K562 (cell line): ENCODE measurements at regions not wholly inside any gene's neighbourhood (a gene's known extent, or its start where the extent isn't known, plus 50 kb on each side); places are given as distances from the start of the nearest gene placed in this dataset.

Experiments
- ATAC-seq: fragments of 200-7000 bp; cut with Tn5 transposase; 3 replicates; pipeline ENCODE4 v1.9.1; 2020; ENCODE audit warnings: moderate library complexity
- BruUV-seq: library from RNA; stranded (reverse); fragments of 400-500 nt; replicated peaks from 2 replicates; lab custom pipeline; 2021; lab: Mats Ljungman, UMichigan
- CTCF ChIA-PET: fragments of 300-600 bp; formaldehyde crosslinking; extraction: SDS; loops from one replicate; lab custom pipeline; 2021; ENCODE audit warnings: low intra/inter-chr PET ratio; lab: Yijun Ruan, JAX
- POLR2A ChIA-PET: fragments of 300-600, 350-650 bp; sonication (Branson Sonifier 250); formaldehyde crosslinking; extraction: SDS; loops from one replicate; lab custom pipeline; 2021; ENCODE audit warnings: antibody characterized with exemption, inconsistent platforms; lab: Yijun Ruan, JAX
- DNase-seq, 4 experiments: peaks; one replicate each; pipeline versions ENCODE4 v3.0.0 to v3.0.0-alpha.2; 2011 to 2018; ENCODE audit warnings: low spot score in 3 of 4, mixed read lengths in 3 of 4; ENCODE audit errors: extremely low read depth in 1 of 4
- FAIRE-seq: peaks from 2 replicates; lab custom pipeline; 2011; peaks lifted over from hg19 to GRCh38; lab: Jason Lieb, UNC
- H2AFZ ChIP-seq: 2 replicates; pipeline ENCODE4 v1.6.0; 2011; ENCODE audit warnings: low read depth, low read length, control low read depth, inconsistent platforms
- H3K27ac ChIP-seq: fragments of 200-600 bp; 3 replicates; pipeline ENCODE4 v1.8.0; 2011; ENCODE audit warnings: low read depth, mild to moderate bottlenecking, control low read depth, inconsistent platforms, low read length, moderate library complexity, mixed read lengths; ENCODE audit errors: extremely low read depth
- H3K27me3 ChIP-seq, 2 experiments: fragments of 300-600 bp in 1 of 2; 2 replicates in 1 of 2; 3 replicates in 1 of 2; pipeline versions ENCODE4 v1.6.0 to v1.8.0; 2011; ENCODE audit warnings: inconsistent platforms in 2 of 2, low read length in 2 of 2, mild to moderate bottlenecking in 1 of 2, mixed read lengths in 1 of 2, moderate library complexity in 1 of 2; ENCODE audit not compliant: control insufficient read depth in 2 of 2, insufficient read depth in 2 of 2
- H3K36me3 ChIP-seq: fragments of 300-600 bp; 3 replicates; pipeline ENCODE4 v1.8.0; 2011; ENCODE audit warnings: mild to moderate bottlenecking, low read length, inconsistent platforms; ENCODE audit not compliant: control insufficient read depth, insufficient read depth
- H3K4me1 ChIP-seq, 2 experiments: fragments of 200-600 bp in 1 of 2; replicated peaks in 1 of 2; 2 replicates in 1 of 2; 3 replicates in 1 of 2; pipeline versions ENCODE4 v1.5.1 to v1.8.0; 2011; ENCODE audit warnings: inconsistent platforms in 2 of 2, low read length in 2 of 2, mild to moderate bottlenecking in 1 of 2, mixed read lengths in 1 of 2, moderate library complexity in 1 of 2; ENCODE audit not compliant: control insufficient read depth in 2 of 2, insufficient read depth in 2 of 2
- H3K4me2 ChIP-seq: 2 replicates; pipeline ENCODE4 v1.6.1; 2011; ENCODE audit warnings: low read length, control low read depth, inconsistent platforms, mixed read lengths; ENCODE audit not compliant: insufficient read depth
- H3K4me3 ChIP-seq: fragments of 200-600 bp; sonication (generic), shearing (Covaris generic); 2 replicates; pipeline ENCODE4 v1.5.1; 2016; ENCODE audit warnings: control low read depth, inconsistent platforms
- H3K79me2 ChIP-seq: fragments of 200-600 bp; 3 replicates; pipeline ENCODE4 v1.8.0; 2011; ENCODE audit warnings: low read length, inconsistent platforms; ENCODE audit not compliant: control insufficient read depth, insufficient read depth
- H3K9ac ChIP-seq, 2 experiments: 2 replicates each; pipeline versions ENCODE4 v1.6.0 to v1.6.1; 2011; ENCODE audit warnings: low read depth in 2 of 2, low read length in 2 of 2, control low read depth in 1 of 2, inconsistent platforms in 1 of 2, mild to moderate bottlenecking in 1 of 2, mixed read lengths in 1 of 2; ENCODE audit not compliant: insufficient read depth in 1 of 2
- H3K9me1 ChIP-seq: one replicate; pipeline ENCODE4 v1.6.0; 2011; ENCODE audit warnings: inconsistent platforms, mild to moderate bottlenecking, low read length, moderate library complexity; ENCODE audit not compliant: control insufficient read depth, insufficient read depth
- H3K9me3 ChIP-seq: replicated peaks from 2 replicates; pipeline ENCODE4 v1.5.1; 2011; ENCODE audit warnings: low read depth, low read length, inconsistent platforms; ENCODE audit not compliant: control insufficient read depth, insufficient read depth
- H4K20me1 ChIP-seq: replicated peaks from 2 replicates; pipeline ENCODE4 v1.6.1; 2011; ENCODE audit warnings: low read length, inconsistent platforms, mixed read lengths; ENCODE audit not compliant: control insufficient read depth, insufficient read depth
- CTCF ChIP-seq, 3 experiments: IDR thresholded peaks in 2 of 3; conservative IDR thresholded peaks in 1 of 3; 2 replicates each; pipeline ENCODE4 v1.5.1; 2011 to 2012; ENCODE audit warnings: low read length in 3 of 3, mild to moderate bottlenecking in 3 of 3, control low read depth in 2 of 3, improper control_type of control experiment in 1 of 3, inconsistent platforms in 1 of 3, low read depth in 1 of 3, mixed read lengths in 1 of 3, moderate library complexity in 1 of 3; ENCODE audit not compliant: insufficient read depth in 2 of 3
- ETS2 ChIP-seq: IDR thresholded peaks from 2 replicates; pipeline ENCODE4 v1.6.1; 2016; ENCODE audit warnings: borderline replicate concordance, missing genetic modification characterization, mild to moderate bottlenecking, moderate library complexity, missing compliant biosample characterization; ENCODE audit not compliant: poor library complexity, severe bottlenecking
- ETV1 ChIP-seq: fragments of 450-650 bp; conservative IDR thresholded peaks from 2 replicates; pipeline ENCODE4 v1.6.1; 2016; ENCODE audit warnings: missing genetic modification characterization, control low read depth, low read depth, missing compliant biosample characterization
- KDM1A ChIP-seq, 2 experiments: fragments of 450-650 bp; IDR thresholded peaks; 2 replicates each; pipeline ENCODE4 v1.6.1; 2016; ENCODE audit warnings: mild to moderate bottlenecking in 2 of 2
- ZBTB43 ChIP-seq: sonication (generic); formaldehyde crosslinking; IDR thresholded peaks from 2 replicates; pipeline ENCODE4 v1.8.0; 2023; ENCODE audit warnings: mild to moderate bottlenecking, missing genetic modification reagents
- ZEB2 ChIP-seq: fragments of 450-650 bp; IDR thresholded peaks from 2 replicates; pipeline ENCODE4 v1.6.1; 2016
- WGBS: fragments of 100-300 bp; shearing (Covaris generic); methylation state at CpG from one replicate; pipeline ENCODE4 v1.1.6; 2016; ENCODE audit warnings: low coverage, mixed read lengths; ENCODE audit not compliant: insufficient coverage; ENCODE audit errors: missing lambda C conversion rate; 5-methylcytosine and 5-hydroxymethylcytosine counted together
- in situ Hi-C: fragments of 300-500 bp; cut with MboI; formaldehyde crosslinking; loops from 4 replicates; pipeline ENCODE4 v1.15.0; 2018; ENCODE audit warnings: inconsistent platforms, mixed read lengths
- intact Hi-C: fragments of 100-400 bp; cut with micrococcal nuclease; formaldehyde crosslinking; loops from 2 replicates; pipeline ENCODE4 v1.14.2; 2022

- no peak overlapping the region for H3K4me3 ChIP-seq
- BruUV-seq: no TSS peak
- H3K79me2 ChIP-seq: no peaks in the 10 kb centered on the region
- no peaks in the 10 kb centered on the region for H3K9me1 ChIP-seq
- H3K9ac ChIP-seq: no peak overlapping the region
- ChIA-PET CTCF (no interaction called here), POLR2A (no interaction called here)
- H3K27ac ChIP-seq: no peak overlapping the region
- intact Hi-C loops (no loop called here), in situ Hi-C loops (no loop called here)
- no peak for DNase-seq
- H2AFZ ChIP-seq: no peak overlapping the region
- H3K4me2 ChIP-seq: no peak overlapping the region
- WGBS: 0% methylated on average over 2 of the region's 2 CpGs
- H3K36me3 ChIP-seq: no peaks in the 10 kb centered on the region
- H3K4me1 ChIP-seq: no peaks in the 10 kb centered on the region
- no peaks in the 10 kb centered on the region for H4K20me1 ChIP-seq
- peaks cover 3% of the 10 kb centered on the region; the same call in 1 of the 2 replicates for H3K9me3 ChIP-seq
- FAIRE-seq: no peak
- peaks cover 2 to 17% of the 10 kb centered on the region in 2 experiments; a peak in 2 of 5 replicates for H3K27me3 ChIP-seq
- no peak for TF ChIP-seq ETV1 (tag)
- no peak for TF ChIP-seq KDM1A (IDR thresholded peaks at IDR 0.05)
- TF ChIP-seq ETS2 (tag): no peak
- TF ChIP-seq ZEB2: no peak
- TF ChIP-seq ZBTB43 (CRISPR knock-in tag): no peak
- no peak for TF ChIP-seq CTCF (IDR thresholded peaks at IDR 0.05 in 2 of 3, conservative IDR thresholded peaks at IDR 0.05 in 1 of 3; ENCODE audit: insufficient read depth in 2 of 3, low read depth in 1 of 3, low read length in 3 of 3)
- no peak for ATAC-seq
Measured at GRCh38 chr7:130823060-130823459, 89.1 kb upstream of the KLF14 start.
